ENCODE measurements at regions not wholly inside any gene's neighbourhood (a gene's known extent, or its start where the extent isn't known, plus 50 kb on each side); places are given as distances from the start of the nearest gene placed in this dataset.

DNA sequence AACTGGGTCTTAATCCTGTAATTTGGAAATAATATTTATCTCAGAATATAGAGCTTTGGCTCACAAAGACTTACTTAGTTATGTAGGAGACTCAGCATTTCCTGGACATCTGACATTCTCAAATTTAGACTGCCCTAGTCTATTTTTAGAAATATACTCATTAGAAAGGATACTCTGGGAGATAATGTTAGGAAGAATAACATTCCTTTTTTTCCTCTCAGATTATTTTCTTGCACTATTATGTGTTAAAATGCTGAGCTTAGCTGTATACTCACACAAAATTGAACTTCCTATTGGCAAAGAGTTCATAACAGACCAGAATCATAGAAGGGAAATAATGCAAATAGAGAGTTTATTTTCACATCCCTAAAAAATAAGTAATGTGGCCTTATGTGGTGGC is 1424.9 kb upstream of the PCDH7 start:
- no peak for TF ChIP-seq NFRKB (IDR thresholded peaks at IDR 0.05)
- TF ChIP-seq SUZ12 (IDR thresholded peaks at IDR 0.05) = no peak
- TF ChIP-seq, protein P1, sequence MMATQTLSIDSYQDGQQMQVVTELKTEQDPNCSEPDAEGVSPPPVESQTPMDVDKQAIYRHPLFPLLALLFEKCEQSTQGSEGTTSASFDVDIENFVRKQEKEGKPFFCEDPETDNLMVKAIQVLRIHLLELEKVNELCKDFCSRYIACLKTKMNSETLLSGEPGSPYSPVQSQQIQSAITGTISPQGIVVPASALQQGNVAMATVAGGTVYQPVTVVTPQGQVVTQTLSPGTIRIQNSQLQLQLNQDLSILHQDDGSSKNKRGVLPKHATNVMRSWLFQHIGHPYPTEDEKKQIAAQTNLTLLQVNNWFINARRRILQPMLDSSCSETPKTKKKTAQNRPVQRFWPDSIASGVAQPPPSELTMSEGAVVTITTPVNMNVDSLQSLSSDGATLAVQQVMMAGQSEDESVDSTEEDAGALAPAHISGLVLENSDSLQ (IDR thresholded peaks at IDR 0.05) = no peak
- TF ChIP-seq FOXK2 (IDR thresholded peaks at IDR 0.05) = no peak
- TF ChIP-seq HDGF (IDR thresholded peaks at IDR 0.05; ENCODE audit: borderline replicate concordance) = no peak
- no peak for TF ChIP-seq FOXM1 (IDR thresholded peaks at IDR 0.05; ENCODE audit: borderline replicate concordance)
- TF ChIP-seq LEF1 (IDR thresholded peaks at IDR 0.05; ENCODE audit: borderline replicate concordance) = no peak
- no peak for TF ChIP-seq L3MBTL2 (conservative IDR thresholded peaks at IDR 0.05)
- TF ChIP-seq SP1 (IDR thresholded peaks at IDR 0.05) = no peak
- no peak for TF ChIP-seq FOXA1 (IDR thresholded peaks at IDR 0.05)
- no peak for TF ChIP-seq TARDBP (IDR thresholded peaks at IDR 0.05)
- no peak for TF ChIP-seq ZNF384 (IDR thresholded peaks at IDR 0.05)
- TF ChIP-seq ARNT (IDR thresholded peaks at IDR 0.05) = no peak
- TF ChIP-seq BHLHE40 (IDR thresholded peaks at IDR 0.05; ENCODE audit: borderline replicate concordance) = no peak
- no peak for TF ChIP-seq CTBP1 (IDR thresholded peaks at IDR 0.05; ENCODE audit: borderline replicate concordance)
- no peak for TF ChIP-seq ELF4 (IDR thresholded peaks at IDR 0.05)
- no peak for DNase-seq (ENCODE audit: extremely low spot score)
- ChIA-PET POLR2A (no interaction called here), CTCF (no interaction called here)

DNA sequence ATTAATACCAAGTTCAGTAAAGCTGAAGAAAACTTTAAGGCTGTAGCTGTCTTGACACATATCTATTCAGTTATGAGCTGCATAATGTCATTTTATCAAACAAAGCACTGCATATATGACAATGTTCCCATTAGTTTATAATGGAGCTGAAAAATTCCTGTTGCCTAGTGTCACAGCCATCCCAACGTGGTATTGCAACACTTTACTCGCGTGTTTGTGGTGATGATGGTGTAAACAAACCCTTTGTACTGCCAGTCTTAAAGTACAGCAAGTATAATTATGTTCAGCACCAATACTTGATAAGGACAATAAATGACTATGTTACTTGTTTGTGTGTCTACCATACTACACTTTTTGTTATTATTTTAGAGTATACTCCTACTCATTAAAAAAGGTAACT is 1415.6 kb upstream of the PCDH7 start:
- ChIA-PET POLR2A (no interaction called here), CTCF (no interaction called here)
- no peak for DNase-seq (ENCODE audit: extremely low spot score)
- TF ChIP-seq LEF1 (IDR thresholded peaks at IDR 0.05; ENCODE audit: borderline replicate concordance) (no peak), SUZ12 (IDR thresholded peaks at IDR 0.05) (no peak), ELF4 (IDR thresholded peaks at IDR 0.05) (no peak), NFRKB (IDR thresholded peaks at IDR 0.05) (no peak), SP1 (IDR thresholded peaks at IDR 0.05) (no peak), BHLHE40 (IDR thresholded peaks at IDR 0.05; ENCODE audit: borderline replicate concordance) (no peak), FOXA1 (IDR thresholded peaks at IDR 0.05) (no peak), ZNF384 (IDR thresholded peaks at IDR 0.05) (no peak), HDGF (IDR thresholded peaks at IDR 0.05; ENCODE audit: borderline replicate concordance) (no peak), ARNT (IDR thresholded peaks at IDR 0.05) (no peak), TARDBP (IDR thresholded peaks at IDR 0.05) (no peak), FOXK2 (IDR thresholded peaks at IDR 0.05) (no peak), FOXM1 (IDR thresholded peaks at IDR 0.05; ENCODE audit: borderline replicate concordance) (no peak), L3MBTL2 (conservative IDR thresholded peaks at IDR 0.05) (no peak), CTBP1 (IDR thresholded peaks at IDR 0.05; ENCODE audit: borderline replicate concordance) (no peak)
- TF ChIP-seq, protein P1 (IDR thresholded peaks at IDR 0.05) = no peak

DNA sequence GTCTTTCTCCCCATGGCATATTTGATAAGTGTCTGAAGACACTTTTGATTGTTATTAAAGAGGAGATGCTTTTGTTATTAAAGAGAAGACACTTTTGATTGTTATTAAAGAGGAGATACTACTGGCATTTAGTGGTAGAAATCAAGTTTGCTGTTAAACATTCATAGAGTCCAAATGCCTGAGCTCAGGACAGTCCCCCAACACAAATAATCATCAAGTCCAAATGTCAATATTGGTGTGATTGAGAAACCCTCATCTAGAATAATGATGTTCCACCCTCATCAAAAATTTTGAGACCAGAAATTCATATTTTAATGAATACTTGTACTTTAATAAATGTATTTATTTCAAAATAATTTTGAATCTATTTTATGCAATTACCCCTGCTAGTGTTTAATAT is 1412.9 kb upstream of the PCDH7 start:
- POLR2A ChIA-PET = no interaction called here
- DNase-seq (ENCODE audit: extremely low spot score) = no peak

DNA sequence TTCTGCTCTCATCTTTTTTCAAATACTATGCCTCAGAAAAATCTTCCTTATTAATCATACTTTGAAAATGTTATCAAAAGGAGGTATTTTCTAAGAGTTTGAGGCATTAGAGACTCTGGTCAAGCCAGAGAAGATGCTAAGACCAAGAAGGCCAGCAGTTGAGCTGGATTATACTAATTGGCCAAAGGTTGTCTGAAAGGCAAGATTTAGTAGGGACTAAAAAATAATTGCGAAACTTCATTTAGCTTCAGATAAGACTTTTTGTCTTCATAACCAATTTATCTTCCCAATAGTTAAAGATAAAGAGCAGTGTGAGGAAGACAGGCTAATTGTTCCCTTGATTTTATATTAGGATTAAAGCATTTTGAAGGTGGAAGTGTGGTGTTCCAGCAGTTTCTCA is 1412.4 kb upstream of the PCDH7 start:
- no peak for DNase-seq (ENCODE audit: extremely low spot score)
- POLR2A ChIA-PET = no interaction called here
- CTCF ChIA-PET = no interaction called here
- no peak for TF ChIP-seq FOXA1 (IDR thresholded peaks at IDR 0.05)
- no peak for TF ChIP-seq FOXM1 (IDR thresholded peaks at IDR 0.05; ENCODE audit: borderline replicate concordance)
- TF ChIP-seq L3MBTL2 (conservative IDR thresholded peaks at IDR 0.05) = no peak
- no peak for TF ChIP-seq BHLHE40 (IDR thresholded peaks at IDR 0.05; ENCODE audit: borderline replicate concordance)
- TF ChIP-seq NFRKB (IDR thresholded peaks at IDR 0.05) = no peak
- no peak for TF ChIP-seq ELF4 (IDR thresholded peaks at IDR 0.05)
- no peak for TF ChIP-seq FOXK2 (IDR thresholded peaks at IDR 0.05)

More for the DNA sequence above, 1412.9 kb upstream of the PCDH7 start:
- CTCF ChIA-PET = no interaction called here
- TF ChIP-seq NFRKB (IDR thresholded peaks at IDR 0.05) (no peak), L3MBTL2 (conservative IDR thresholded peaks at IDR 0.05) (no peak), ELF4 (IDR thresholded peaks at IDR 0.05) (no peak), SUZ12 (IDR thresholded peaks at IDR 0.05) (no peak), BHLHE40 (IDR thresholded peaks at IDR 0.05; ENCODE audit: borderline replicate concordance) (no peak), FOXM1 (IDR thresholded peaks at IDR 0.05; ENCODE audit: borderline replicate concordance) (no peak), HDGF (IDR thresholded peaks at IDR 0.05; ENCODE audit: borderline replicate concordance) (no peak), FOXA1 (IDR thresholded peaks at IDR 0.05) (no peak), FOXK2 (IDR thresholded peaks at IDR 0.05) (no peak), SP1 (IDR thresholded peaks at IDR 0.05) (no peak), ZNF384 (IDR thresholded peaks at IDR 0.05) (no peak), TARDBP (IDR thresholded peaks at IDR 0.05) (no peak), ARNT (IDR thresholded peaks at IDR 0.05) (no peak), LEF1 (IDR thresholded peaks at IDR 0.05; ENCODE audit: borderline replicate concordance) (no peak), CTBP1 (IDR thresholded peaks at IDR 0.05; ENCODE audit: borderline replicate concordance) (no peak)
- TF ChIP-seq, protein P1 (IDR thresholded peaks at IDR 0.05) = no peak

DNA sequence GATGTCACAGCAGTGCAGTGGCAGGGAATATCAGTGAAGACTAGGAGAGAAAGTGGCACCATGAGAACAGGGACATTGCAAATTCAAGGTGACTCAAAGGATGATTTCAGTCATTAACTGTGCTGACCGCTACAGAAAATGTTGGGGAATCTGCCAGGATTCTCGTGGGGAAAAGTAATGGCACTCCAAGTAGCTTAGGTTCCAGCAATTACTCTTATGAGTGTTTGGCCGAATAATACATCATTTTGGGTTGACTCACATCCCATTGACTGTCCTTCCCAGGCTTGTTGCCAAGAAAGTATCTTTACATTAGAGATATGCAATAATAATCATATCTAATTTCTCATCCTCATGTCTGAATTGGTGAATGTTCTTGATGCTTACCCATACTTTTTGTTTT is 1411.1 kb upstream of the PCDH7 start:
- DNase-seq (ENCODE audit: extremely low spot score) = no peak
- ChIA-PET POLR2A (no interaction called here), CTCF (no interaction called here)
- no peak for TF ChIP-seq ARNT (IDR thresholded peaks at IDR 0.05)
- TF ChIP-seq L3MBTL2 (conservative IDR thresholded peaks at IDR 0.05) = no peak
- TF ChIP-seq TARDBP (IDR thresholded peaks at IDR 0.05) = no peak
- no peak for TF ChIP-seq NFRKB (IDR thresholded peaks at IDR 0.05)
- no peak for TF ChIP-seq FOXA1 (IDR thresholded peaks at IDR 0.05)
- TF ChIP-seq HDGF (IDR thresholded peaks at IDR 0.05; ENCODE audit: borderline replicate concordance) = no peak
- TF ChIP-seq, protein P1 (IDR thresholded peaks at IDR 0.05) = no peak
- TF ChIP-seq SUZ12 (IDR thresholded peaks at IDR 0.05) = no peak
- no peak for TF ChIP-seq SP1 (IDR thresholded peaks at IDR 0.05)

DNA sequence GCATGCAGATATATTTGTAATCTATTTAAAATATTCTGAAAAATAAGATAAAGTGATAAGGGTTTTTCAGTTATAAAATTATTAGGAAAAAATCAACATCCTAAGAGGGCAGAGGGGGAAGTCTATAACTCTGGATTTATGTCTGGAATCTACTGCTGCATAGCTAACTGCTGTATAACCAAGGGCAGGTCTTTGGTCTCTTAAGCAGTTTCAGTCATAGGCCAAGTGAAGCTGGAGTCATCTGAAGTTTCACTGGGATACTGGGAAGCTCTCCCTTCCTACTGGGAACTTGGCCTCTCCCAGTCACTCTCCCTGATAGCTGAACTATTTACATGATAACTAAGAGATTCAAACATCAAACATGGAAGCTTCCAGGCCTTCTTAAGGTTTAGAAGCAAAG is 1409.9 kb upstream of the PCDH7 start:
- no peak for DNase-seq (ENCODE audit: extremely low spot score)
- ChIA-PET POLR2A (no interaction called here), CTCF (no interaction called here)
- TF ChIP-seq CTBP1 (IDR thresholded peaks at IDR 0.05; ENCODE audit: borderline replicate concordance) = no peak
- TF ChIP-seq, protein P1 (IDR thresholded peaks at IDR 0.05) = no peak
- no peak for TF ChIP-seq ELF4 (IDR thresholded peaks at IDR 0.05)
- no peak for TF ChIP-seq FOXA1 (IDR thresholded peaks at IDR 0.05)
- no peak for TF ChIP-seq ZNF384 (IDR thresholded peaks at IDR 0.05)
- TF ChIP-seq FOXK2 (IDR thresholded peaks at IDR 0.05) = no peak
- no peak for TF ChIP-seq LEF1 (IDR thresholded peaks at IDR 0.05; ENCODE audit: borderline replicate concordance)
- no peak for TF ChIP-seq SUZ12 (IDR thresholded peaks at IDR 0.05)
- no peak for TF ChIP-seq TARDBP (IDR thresholded peaks at IDR 0.05)
- no peak for TF ChIP-seq HDGF (IDR thresholded peaks at IDR 0.05; ENCODE audit: borderline replicate concordance)
- TF ChIP-seq ARNT (IDR thresholded peaks at IDR 0.05) = no peak
- no peak for TF ChIP-seq BHLHE40 (IDR thresholded peaks at IDR 0.05; ENCODE audit: borderline replicate concordance)
- no peak for TF ChIP-seq SP1 (IDR thresholded peaks at IDR 0.05)
- no peak for TF ChIP-seq L3MBTL2 (conservative IDR thresholded peaks at IDR 0.05)
- TF ChIP-seq FOXM1 (IDR thresholded peaks at IDR 0.05; ENCODE audit: borderline replicate concordance) = no peak
- TF ChIP-seq NFRKB (IDR thresholded peaks at IDR 0.05) = no peak

Data from HEK293T (cell line).